Ishikawa (cell line): ENCODE measurements at regions not wholly inside any gene's neighbourhood (a gene's known extent, or its start where the extent isn't known, plus 50 kb on each side); places are given as distances from the start of the nearest gene placed in this dataset.

Source experiments
- CREB1 ChIP-seq: IDR thresholded peaks from 2 replicates; pipeline ENCODE4 v1.6.1; 2012; ENCODE audit warnings: low read depth
- NFIC ChIP-seq: IDR thresholded peaks from 2 replicates; pipeline ENCODE4 v1.6.1; 2012
- RAD21 ChIP-seq: IDR thresholded peaks from 2 replicates; pipeline ENCODE4 v1.6.1; 2012; ENCODE audit warnings: low read depth
- TEAD4 ChIP-seq: IDR thresholded peaks from 2 replicates; pipeline ENCODE4 v1.6.1; 2012
- YY1 ChIP-seq: IDR thresholded peaks from 2 replicates; pipeline ENCODE4 v1.6.1; 2012; ENCODE audit warnings: low read depth
- TF ChIP-seq, protein P1 (sequence below): IDR thresholded peaks from 2 replicates; pipeline ENCODE4 v1.6.1; 2012

DNA sequence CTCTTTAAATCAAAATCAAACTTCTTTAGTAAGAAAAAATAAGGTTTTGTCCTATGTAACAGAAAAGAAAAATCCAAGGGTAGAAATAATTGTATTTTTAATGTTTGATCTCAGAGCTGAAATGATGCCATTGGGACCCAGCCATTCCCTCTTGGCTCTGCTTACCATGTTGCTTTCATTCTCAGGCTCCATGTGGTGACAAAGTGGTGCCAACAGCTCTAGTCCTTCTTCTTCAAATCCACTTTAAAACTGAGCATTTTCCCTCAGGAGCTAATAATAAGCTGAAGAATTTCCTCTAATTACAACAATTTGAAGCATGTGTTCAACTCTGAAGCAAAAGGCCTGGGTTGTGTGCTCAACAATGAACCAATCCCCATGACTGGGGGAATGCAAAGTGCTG lies 327.9 kb downstream of the EN1 start:
- TF ChIP-seq NFIC (no peak), YY1 (no peak), CREB1 (no peak), TEAD4 (no peak), RAD21 (no peak)
- TF ChIP-seq, protein P1, sequence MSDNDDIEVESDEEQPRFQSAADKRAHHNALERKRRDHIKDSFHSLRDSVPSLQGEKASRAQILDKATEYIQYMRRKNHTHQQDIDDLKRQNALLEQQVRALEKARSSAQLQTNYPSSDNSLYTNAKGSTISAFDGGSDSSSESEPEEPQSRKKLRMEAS, result no peak
